SIG-M5 treated with dmso at 0.1 percent for 504 hours (cell line): ENCODE measurements at regions not wholly inside any gene's neighbourhood (a gene's known extent, or its start where the extent isn't known, plus 50 kb on each side); places are given as distances from the start of the nearest gene placed in this dataset.
"Not testable (repeated sequence)": the region's sequence is repeated elsewhere in the genome, so short reads cannot be mapped to it uniquely, and the experiment has no call there.

Experiments used
- DNase-seq: peaks from one replicate; lab custom pipeline; 2025; ENCODE audit not compliant: unreplicated experiment; lab: John Stamatoyannopoulos, UW

GRCh38 chr1:111063595-111063994, 76.3 kb downstream of the DRAM2 start:
- no peak for DNase-seq

GRCh38 chr1:111062624-111063023, 77.3 kb downstream of the DRAM2 start:
- DNase-seq = no peak

DNA sequence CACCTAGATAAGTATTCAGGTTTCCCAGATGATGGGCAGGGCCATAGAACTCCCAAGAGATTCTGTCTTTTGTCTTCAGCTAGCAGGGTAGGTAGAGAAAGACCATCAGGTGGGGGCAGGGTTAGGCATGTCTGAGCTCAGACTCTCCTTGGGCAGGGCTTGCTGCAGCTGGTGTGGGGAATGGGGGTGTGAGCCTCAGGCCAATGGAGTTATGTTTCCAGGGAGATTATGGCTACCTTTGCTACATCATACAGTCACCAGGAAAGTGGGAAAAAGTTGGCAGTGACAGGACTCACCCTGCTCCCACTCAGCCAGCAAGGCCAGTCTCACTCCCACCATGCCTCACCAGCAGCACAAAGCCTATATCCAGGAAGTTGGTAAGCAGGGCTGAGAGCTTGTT, 77.8 kb downstream of the DRAM2 start:
- no peak for DNase-seq

DNA sequence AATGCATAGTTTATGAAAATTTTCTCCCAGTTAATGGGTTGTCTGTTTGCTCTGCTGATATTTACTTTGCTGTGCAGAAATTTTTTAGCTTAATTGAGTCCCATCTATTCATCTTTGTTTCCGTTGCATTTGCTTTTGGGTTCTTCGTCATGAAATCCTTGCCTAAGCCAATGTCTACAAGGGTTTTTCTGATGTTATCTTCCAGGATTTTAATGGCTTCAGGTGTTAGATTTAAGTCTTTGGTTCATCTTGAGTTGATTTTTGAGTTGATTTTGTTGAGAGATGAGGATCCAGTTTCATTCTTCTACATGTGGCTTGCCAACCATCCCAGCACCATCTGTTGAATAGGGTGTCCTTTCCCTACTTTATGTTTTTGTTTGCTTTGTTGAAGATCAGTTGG, 85.2 kb downstream of the DRAM2 start:
- DNase-seq = no peak

- peak; percentile 4 for DNase-seq
Observed at GRCh38 chr1:111052246-111052645, 87.6 kb downstream of the DRAM2 start.

DNA sequence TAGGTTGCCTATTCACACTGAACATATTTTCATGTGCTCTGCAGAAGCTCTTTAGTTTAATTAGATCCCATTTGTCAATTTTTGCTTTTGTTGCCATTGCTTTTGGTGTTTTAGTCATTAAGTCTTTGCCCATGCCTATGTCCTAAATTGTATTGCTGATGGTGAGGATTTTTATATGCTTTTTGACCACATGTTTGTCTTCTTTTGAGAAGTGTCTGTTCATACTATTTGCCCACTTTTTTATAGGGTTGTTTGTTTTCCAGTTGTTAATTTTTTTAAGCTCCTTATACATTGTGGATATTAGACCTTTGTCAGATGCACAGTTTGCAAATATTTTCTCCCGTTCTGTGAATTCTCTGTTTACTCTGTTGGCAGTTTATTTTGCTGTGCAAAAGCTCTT, 84.5 kb upstream of the LRIF1 start:
- DNase-seq = not testable (repeated sequence)

DNA sequence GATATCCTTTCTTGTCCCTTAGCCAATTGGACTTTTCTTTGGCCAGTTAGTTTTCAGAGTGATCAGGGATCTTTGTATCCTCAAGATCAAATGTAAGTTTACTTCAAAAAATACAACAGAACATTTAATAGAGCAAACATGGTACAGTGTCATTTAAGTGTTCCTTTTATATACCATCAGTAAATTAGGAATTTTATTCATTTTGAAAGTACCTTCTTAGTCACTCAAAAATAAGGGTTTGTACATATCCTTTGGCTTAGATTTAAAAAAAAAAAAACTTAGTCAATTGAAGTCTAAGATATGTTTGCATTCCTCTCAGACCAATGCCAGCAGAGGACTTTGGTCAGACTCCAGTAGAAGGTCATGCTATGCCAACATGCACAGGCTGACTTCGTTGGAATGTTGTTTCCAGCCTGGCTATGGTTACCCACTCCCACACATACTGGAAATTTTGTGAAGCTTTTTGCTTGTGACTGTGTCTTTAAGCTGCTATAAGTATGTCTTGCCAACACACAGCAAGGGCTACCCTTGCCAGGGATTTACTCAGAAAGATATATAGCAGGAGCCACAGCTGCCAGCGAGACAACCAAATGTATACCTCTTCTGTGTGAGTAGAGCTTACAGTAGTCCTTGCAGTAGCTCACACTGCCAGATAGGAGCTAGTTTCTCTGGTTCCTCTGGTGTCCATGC, 81.5 kb upstream of the LRIF1 start:
- peak; percentile 18 for DNase-seq

DNA sequence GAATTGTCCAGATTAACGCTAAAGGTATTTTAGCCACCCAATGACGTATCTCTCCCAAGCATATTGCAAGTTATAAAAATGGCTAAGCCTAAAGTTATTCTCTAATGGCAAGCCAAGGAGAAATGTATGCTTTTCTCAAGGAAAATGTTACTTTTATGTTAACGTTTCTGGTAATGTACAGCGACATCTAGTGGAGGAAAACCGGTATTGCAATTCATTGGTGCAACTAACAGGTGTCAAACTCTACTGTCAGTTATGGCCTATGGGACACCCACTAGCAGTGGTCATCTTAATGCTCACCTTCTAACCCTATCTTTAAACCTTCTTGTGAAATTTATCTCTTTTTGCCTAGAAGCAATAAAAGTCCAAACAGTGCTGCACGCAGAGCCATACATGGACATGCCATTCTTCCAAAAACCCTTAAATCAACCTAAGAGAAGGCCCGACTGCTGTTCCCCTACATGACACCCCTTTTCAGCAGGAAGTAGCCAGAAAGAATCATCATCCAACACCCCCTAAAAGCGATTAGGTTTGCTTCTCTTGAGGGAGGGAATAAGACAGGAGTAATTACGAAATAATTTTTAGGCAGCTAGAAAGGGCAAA, 68.7 kb upstream of the LRIF1 start:
- DNase-seq = peak; percentile 43

GRCh38 chr1:111030590-111030989, 66.9 kb upstream of the LRIF1 start:
- peak; percentile 58 for DNase-seq

DNA sequence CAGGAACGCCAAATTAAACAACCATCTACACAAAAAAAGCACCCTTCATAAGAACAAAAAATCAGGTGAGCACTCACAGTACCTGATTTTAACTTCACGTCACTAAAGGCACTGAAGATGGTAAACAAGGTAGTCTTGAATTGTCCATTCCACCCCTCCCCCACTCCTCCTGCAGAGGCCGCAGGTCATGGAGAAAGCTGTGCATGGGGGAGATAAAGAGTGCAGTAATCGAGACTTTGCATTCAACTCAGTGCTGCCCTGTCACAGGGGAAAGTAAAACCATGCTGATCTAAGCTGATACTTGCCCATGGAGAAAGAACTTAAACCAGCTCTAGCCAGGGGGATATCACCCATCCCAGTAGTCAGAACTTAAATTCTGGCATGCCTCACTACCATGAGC, 61.4 kb upstream of the LRIF1 start:
- DNase-seq = no peak

DNA sequence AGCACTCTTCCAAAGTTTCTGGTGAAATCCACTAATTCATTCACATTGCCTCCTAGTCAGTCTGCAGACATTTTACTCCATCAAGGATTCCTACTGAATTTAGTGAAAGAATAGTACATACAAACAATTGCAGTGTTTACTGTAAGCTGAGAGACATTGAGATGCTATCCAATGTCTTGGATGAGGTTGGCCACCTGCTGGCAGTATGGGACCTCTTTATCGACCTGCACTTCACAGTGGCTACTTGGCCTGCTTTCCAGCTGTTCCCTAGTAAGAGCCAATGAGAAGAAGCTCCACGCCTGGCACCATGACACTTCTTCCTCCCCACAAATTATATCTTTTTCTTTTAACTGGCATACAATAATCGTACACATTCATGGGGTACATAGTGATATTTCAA, 51.5 kb upstream of the LRIF1 start:
- no peak for DNase-seq
